Transverse colon (tissue), 4 donors: ENCODE measurements at regions not wholly inside any gene's neighbourhood (a gene's known extent, or its start where the extent isn't known, plus 50 kb on each side); places are given as distances from the start of the nearest gene placed in this dataset.

Experiments used
- EP300 ChIP-seq: sonication (generic); formaldehyde crosslinking; IDR thresholded peaks from one replicate; pipeline ENCODE4 v1.6.1; 2017; ENCODE audit warnings: antibody characterized with exemption, low read depth
- POLR2A ChIP-seq: fragments of 450-650 bp; IDR thresholded peaks from one replicate; pipeline ENCODE4 v1.6.1; 2016; ENCODE audit warnings: antibody characterized with exemption, mild to moderate bottlenecking, moderate library complexity
- POLR2AphosphoS5 ChIP-seq, 3 donors: sonication (generic); formaldehyde crosslinking; IDR thresholded peaks; one replicate each; pipeline ENCODE4 v1.6.1; 2016; ENCODE audit warnings: antibody characterized with exemption in 3 of 3
- TF ChIP-seq, protein P1 (sequence below), 5 experiments: fragments of 200-600 bp in 3 of 5; fragments of 450-650 bp in 2 of 5; sonication (generic) in 3 of 5; IDR thresholded peaks; 1 replicate in 2 of 5; 2 replicates in 3 of 5; pipeline ENCODE4 v1.5.1; 2016 to 2017; ENCODE audit warnings: antibody characterized with exemption in 5 of 5, inconsistent platforms in 3 of 5, mild to moderate bottlenecking in 2 of 5, moderate library complexity in 1 of 5

DNA sequence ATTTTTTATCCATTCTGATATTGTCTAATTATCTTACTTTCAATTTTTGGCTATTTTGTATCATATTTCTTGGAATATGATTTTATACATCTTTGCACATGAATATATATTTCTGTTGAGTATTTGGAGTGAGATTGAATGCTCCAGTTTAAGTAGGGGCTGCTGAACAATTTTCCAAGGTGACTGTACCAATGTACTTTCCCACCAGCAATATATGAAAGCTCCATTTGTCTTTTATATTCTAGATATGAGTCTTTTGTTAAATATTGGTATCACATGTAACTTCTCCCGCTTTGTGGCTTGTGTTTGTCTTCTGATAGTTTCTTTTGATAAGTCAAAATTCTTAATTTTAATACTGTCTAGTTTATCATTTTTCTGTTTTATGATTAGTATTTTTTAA is 144.6 kb upstream of the MDFIC start:
- TF ChIP-seq, protein P1, sequence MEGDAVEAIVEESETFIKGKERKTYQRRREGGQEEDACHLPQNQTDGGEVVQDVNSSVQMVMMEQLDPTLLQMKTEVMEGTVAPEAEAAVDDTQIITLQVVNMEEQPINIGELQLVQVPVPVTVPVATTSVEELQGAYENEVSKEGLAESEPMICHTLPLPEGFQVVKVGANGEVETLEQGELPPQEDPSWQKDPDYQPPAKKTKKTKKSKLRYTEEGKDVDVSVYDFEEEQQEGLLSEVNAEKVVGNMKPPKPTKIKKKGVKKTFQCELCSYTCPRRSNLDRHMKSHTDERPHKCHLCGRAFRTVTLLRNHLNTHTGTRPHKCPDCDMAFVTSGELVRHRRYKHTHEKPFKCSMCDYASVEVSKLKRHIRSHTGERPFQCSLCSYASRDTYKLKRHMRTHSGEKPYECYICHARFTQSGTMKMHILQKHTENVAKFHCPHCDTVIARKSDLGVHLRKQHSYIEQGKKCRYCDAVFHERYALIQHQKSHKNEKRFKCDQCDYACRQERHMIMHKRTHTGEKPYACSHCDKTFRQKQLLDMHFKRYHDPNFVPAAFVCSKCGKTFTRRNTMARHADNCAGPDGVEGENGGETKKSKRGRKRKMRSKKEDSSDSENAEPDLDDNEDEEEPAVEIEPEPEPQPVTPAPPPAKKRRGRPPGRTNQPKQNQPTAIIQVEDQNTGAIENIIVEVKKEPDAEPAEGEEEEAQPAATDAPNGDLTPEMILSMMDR (IDR thresholded peaks at IDR 0.05), result no peak
- TF ChIP-seq POLR2A (no peak), POLR2AphosphoS5 (IDR thresholded peaks at IDR 0.05) (no peak), EP300 (no peak)
